HG03378 (cell line): ENCODE measurements at regions not wholly inside any gene's neighbourhood (a gene's known extent, or its start where the extent isn't known, plus 50 kb on each side); places are given as distances from the start of the nearest gene placed in this dataset.
"Not testable (repeated sequence)": the region's sequence is repeated elsewhere in the genome, so short reads cannot be mapped to it uniquely, and the experiment has no call there.

Source experiments
- ATAC-seq: cut with Tn5 transposase; IDR thresholded peaks from one replicate; pipeline ENCODE4 v1.9.1; 2021; ENCODE audit warnings: mild to moderate bottlenecking, moderate library complexity; ENCODE audit not compliant: unreplicated experiment

GRCh38 chr6:14997507-14997906, 248.4 kb upstream of the JARID2 start:
- no peak for ATAC-seq

GRCh38 chr6:14999106-14999505, 246.8 kb upstream of the JARID2 start:
- no peak for ATAC-seq

- no peak for ATAC-seq
Observed at GRCh38 chr6:15001326-15001910, 244.5 kb upstream of the JARID2 start.

- ATAC-seq, result no peak
Observed at GRCh38 chr6:15008269-15008668, 237.6 kb upstream of the JARID2 start.

- ATAC-seq, result no peak
Observed at GRCh38 chr6:15014958-15015357, 230.9 kb upstream of the JARID2 start.

GRCh38 chr6:15016813-15017212, 229.1 kb upstream of the JARID2 start:
- ATAC-seq, result no peak

- ATAC-seq, result no peak
Observed at GRCh38 chr6:15017261-15017660, 228.6 kb upstream of the JARID2 start.

GRCh38 chr6:15017803-15018202, 228.1 kb upstream of the JARID2 start:
- no peak for ATAC-seq

GRCh38 chr6:15020119-15020770, 225.6 kb upstream of the JARID2 start:
- no peak for ATAC-seq

GRCh38 chr6:15021074-15021473, 224.8 kb upstream of the JARID2 start:
- no peak for ATAC-seq

- ATAC-seq, result not testable (repeated sequence)
Observed at GRCh38 chr6:15023018-15023417, 222.9 kb upstream of the JARID2 start.

- ATAC-seq, result peak; percentile 95
Observed at GRCh38 chr6:15023448-15023847, 222.4 kb upstream of the JARID2 start.

- no peak for ATAC-seq
Observed at GRCh38 chr6:15025446-15025845, 220.4 kb upstream of the JARID2 start.

- no peak for ATAC-seq
Observed at GRCh38 chr6:15026832-15027231, 219.0 kb upstream of the JARID2 start.

- no peak for ATAC-seq
Observed at GRCh38 chr6:15027472-15027871, 218.4 kb upstream of the JARID2 start.

GRCh38 chr6:15032015-15032414, 213.9 kb upstream of the JARID2 start:
- no peak for ATAC-seq

- ATAC-seq, result no peak
Observed at GRCh38 chr6:15033850-15034203, 212.0 kb upstream of the JARID2 start.

GRCh38 chr6:15036690-15037245, 209.1 kb upstream of the JARID2 start:
- ATAC-seq, result no peak

GRCh38 chr6:15037253-15037652, 208.6 kb upstream of the JARID2 start:
- ATAC-seq, result no peak

- no peak for ATAC-seq
Observed at GRCh38 chr6:15038013-15038791, 207.7 kb upstream of the JARID2 start.

- no peak for ATAC-seq
Observed at GRCh38 chr6:15039136-15039535, 206.7 kb upstream of the JARID2 start.

GRCh38 chr6:15042938-15043337, 202.9 kb upstream of the JARID2 start:
- ATAC-seq, result no peak
